Lung (tissue), 11 donors: ENCODE measurements at regions not wholly inside any gene's neighbourhood (a gene's known extent, or its start where the extent isn't known, plus 50 kb on each side); places are given as distances from the start of the nearest gene placed in this dataset.

Experiments used
- ATAC-seq: fragments of 200-7000 bp; cut with Tn5 transposase; one replicate; pipeline ENCODE4 v1.9.1; 2020; ENCODE audit warnings: moderate number of reproducible peaks; ENCODE audit not compliant: insufficient read depth, low FRiP score
- DNase-seq, 3 donors: peaks; one replicate each; pipeline ENCODE4 v3.0.0-alpha.2; 2013 to 2017
- H3K27ac ChIP-seq, 2 donors: one replicate each; pipeline ENCODE4 v1.5.1; 2013; ENCODE audit warnings: mild to moderate bottlenecking in 2 of 2, moderate library complexity in 2 of 2, control low read depth in 1 of 2, inconsistent platforms in 1 of 2, low read depth in 1 of 2, low read length in 1 of 2
- H3K27me3 ChIP-seq, 3 donors: one replicate each; pipeline ENCODE4 v1.5.1; 2013; ENCODE audit warnings: low read length in 2 of 3; ENCODE audit not compliant: control insufficient read depth in 3 of 3, insufficient read depth in 3 of 3
- H3K36me3 ChIP-seq, 4 donors: one replicate each; pipeline ENCODE4 v1.5.1; 2013; ENCODE audit warnings: low read length in 4 of 4, mild to moderate bottlenecking in 1 of 4, moderate library complexity in 1 of 4; ENCODE audit not compliant: control insufficient read depth in 4 of 4, insufficient read depth in 4 of 4
- H3K4me1 ChIP-seq, 5 donors: one replicate each; pipeline ENCODE4 v1.5.1; 2013; ENCODE audit warnings: low read length in 5 of 5, mild to moderate bottlenecking in 2 of 5, moderate library complexity in 1 of 5; ENCODE audit not compliant: control insufficient read depth in 5 of 5, insufficient read depth in 5 of 5
- H3K4me3 ChIP-seq: one replicate; pipeline ENCODE4 v1.5.1; 2013; ENCODE audit warnings: mild to moderate bottlenecking, control low read depth, moderate library complexity
- H3K9ac ChIP-seq, 2 donors: one replicate each; pipeline ENCODE4 v1.5.1; 2013; ENCODE audit warnings: low read length in 2 of 2, control low read depth in 1 of 2; ENCODE audit not compliant: insufficient read depth in 1 of 2
- H3K9me3 ChIP-seq, 4 donors: one replicate each; pipeline ENCODE4 v1.5.1; 2013; ENCODE audit warnings: low read length in 3 of 4, mild to moderate bottlenecking in 1 of 4, moderate library complexity in 1 of 4; ENCODE audit not compliant: control insufficient read depth in 4 of 4, insufficient read depth in 3 of 4
- CTCF ChIP-seq: IDR thresholded peaks from 2 replicates; pipeline ENCODE4 v1.5.1; 2012; ENCODE audit warnings: mild to moderate bottlenecking; ENCODE audit errors: control extremely low read depth, extremely low read depth
- WGBS, 2 donors: extraction: QIAGEN DNeasy Blood & Tissue Kit; methylation state at CpG; one replicate each; pipeline ENCODE4 v1.1.7; 2013; 5-methylcytosine and 5-hydroxymethylcytosine counted together
- donor health status: control.
- donor health status: control.
- donor health status: Bipolar disorder and iron deficiency.
- donor health status: healthy.
- donor health status: DM: yes; HTN: yes; CAD: no.

- no peaks in the 10 kb centered on the region for H3K4me1 ChIP-seq
- no peaks in the 10 kb centered on the region for H3K36me3 ChIP-seq
- ATAC-seq (no peak), DNase-seq (no peak)
- H3K27ac ChIP-seq = no peak overlapping the region
- no peaks in the 10 kb centered on the region for H3K27me3 ChIP-seq
- H3K9ac ChIP-seq = no peak overlapping the region
- TF ChIP-seq CTCF = no peak
- peaks cover 0 to 3% (median 0%) of the 10 kb centered on the region in 4 donors for H3K9me3 ChIP-seq
- WGBS, 2 donors = 69 to 77% methylated on average over 5 of the region's 5 CpGs
- no peak overlapping the region for H3K4me3 ChIP-seq
These were observed 125.3 kb downstream of the C11orf91 start for GRCh38 chr11:33575311-33575710.

- Histone ChIP-seq H3K9me3 (peaks cover 0 to 3% (median under 1%) of the 10 kb centered on the region in 4 donors), H3K4me3 (no peak overlapping the region), H3K9ac (no peak overlapping the region), H3K4me1 (no peaks in the 10 kb centered on the region), H3K27ac (no peak overlapping the region), H3K36me3 (no peaks in the 10 kb centered on the region), H3K27me3 (no peaks in the 10 kb centered on the region)
- 84 to 90% methylated on average over 7 of the region's 7 CpGs for WGBS, 2 donors
- DNase-seq = no peak
- ATAC-seq = no peak
- no peak for TF ChIP-seq CTCF
These were observed 126.3 kb downstream of the C11orf91 start for GRCh38 chr11:33574331-33574730.

GRCh38 chr11:33569333-33569732, 131.3 kb downstream of the C11orf91 start:
- TF ChIP-seq CTCF = no peak
- ATAC-seq = no peak
- WGBS, 2 donors = 84 to 89% methylated on average over 4 of the region's 4 CpGs

GRCh38 chr11:33567004-33567403, 133.6 kb downstream of the C11orf91 start:
- DNase-seq (no peak), ATAC-seq (no peak)
- Histone ChIP-seq H3K27me3 (no peaks in the 10 kb centered on the region), H3K27ac (no peak overlapping the region), H3K9me3 (peaks cover 0 to 1% (median 0%) of the 10 kb centered on the region in 4 donors), H3K4me1 (no peaks in the 10 kb centered on the region), H3K4me3 (no peak overlapping the region), H3K36me3 (no peaks in the 10 kb centered on the region), H3K9ac (no peak overlapping the region)
- WGBS, 2 donors = 94 to 96% methylated on average over 1 of the region's 1 CpG
- no peak for TF ChIP-seq CTCF

More at GRCh38 chr11:33569333-33569732, 131.3 kb downstream of the C11orf91 start:
- DNase-seq = no peak
- H3K4me3 ChIP-seq = no peak overlapping the region
- no peak overlapping the region for H3K27ac ChIP-seq
- no peaks in the 10 kb centered on the region for H3K27me3 ChIP-seq
- peaks cover 0 to 3% (median under 1%) of the 10 kb centered on the region in 4 donors for H3K9me3 ChIP-seq
- no peak overlapping the region for H3K9ac ChIP-seq
- H3K36me3 ChIP-seq = no peaks in the 10 kb centered on the region
- H3K4me1 ChIP-seq = no peaks in the 10 kb centered on the region
